A549 (cell line): ENCODE measurements at regions not wholly inside any gene's neighbourhood (a gene's known extent, or its start where the extent isn't known, plus 50 kb on each side); places are given as distances from the start of the nearest gene placed in this dataset.
A peak's percentile ranks its signal among the peaks of the same experiment; 100 is the strongest.

ENCODE experiments used
- ATAC-seq, 2 experiments: fragments of 200-7000 bp in 1 of 2; fragments of >200 bp in 1 of 2; cut with Nextera tagmentation in 1 of 2; cut with Tn5 transposase in 1 of 2; 3 replicates each; pipeline versions ENCODE4 v1.8.0 to v1.9.1; 2018 to 2020; ENCODE audit warnings: mild to moderate bottlenecking in 1 of 2, moderate library complexity in 1 of 2
- CTCF ChIA-PET: fragments of 300-600 bp; sonication (Branson Sonifier 250); formaldehyde crosslinking; extraction: SDS; loops from one replicate; lab custom pipeline; 2021; ENCODE audit warnings: antibody characterized with exemption, inconsistent platforms; lab: Yijun Ruan, JAX
- POLR2A ChIA-PET: fragments of 350-600 bp; formaldehyde crosslinking; extraction: SDS; loops from one replicate; lab custom pipeline; 2021; ENCODE audit warnings: antibody characterized with exemption, inconsistent platforms; lab: Yijun Ruan, JAX
- DNase-seq, 2 experiments: peaks; one replicate each; pipeline versions ENCODE4 v3.0.0 to v3.0.0-alpha.2; 2011 to 2016; ENCODE audit warnings: low read depth in 1 of 2, low spot score in 1 of 2
- FAIRE-seq: peaks from 2 replicates; lab custom pipeline; 2011; peaks lifted over from hg19 to GRCh38; lab: Jason Lieb, UNC
- H3K27ac ChIP-seq, 2 experiments: fragments of >200 bp; sonication (Bioruptor Twin); formaldehyde crosslinking; 3 replicates each; pipeline ENCODE4 v1.5.1; 2016 to 2017
- H3K4me1 ChIP-seq: fragments of >200 bp; sonication (Bioruptor Twin); formaldehyde crosslinking; 3 replicates; pipeline ENCODE4 v1.6.1; 2016
- H3K4me2 ChIP-seq: fragments of >200 bp; sonication (Bioruptor Twin); formaldehyde crosslinking; 3 replicates; pipeline ENCODE4 v1.6.1; 2016
- H3K4me3 ChIP-seq: fragments of >200 bp; sonication (Bioruptor Twin); formaldehyde crosslinking; 3 replicates; pipeline ENCODE4 v1.5.1; 2016
- H3K9me3 ChIP-seq: fragments of >200 bp; sonication (Bioruptor Twin); formaldehyde crosslinking; 3 replicates; pipeline ENCODE4 v1.6.1; 2016
- CEBPB ChIP-seq, 2 experiments: fragments of >200 bp in 1 of 2; sonication (Bioruptor Twin) in 1 of 2; formaldehyde crosslinking in 1 of 2; IDR thresholded peaks; 2 replicates each; pipeline ENCODE4 v1.6.1; 2012 to 2016
- EP300 ChIP-seq, 2 experiments: fragments of >200 bp; sonication (Bioruptor Twin); formaldehyde crosslinking; IDR thresholded peaks; 2 replicates in 1 of 2; 3 replicates in 1 of 2; pipeline ENCODE4 v1.6.1; 2016 to 2017
- FOSB ChIP-seq: fragments of 250-450 bp; sonication (Bioruptor Pico); IDR thresholded peaks from 2 replicates; pipeline ENCODE4 v1.5.0; 2020; ENCODE audit warnings: mild to moderate bottlenecking, moderate library complexity
- FOSL2 ChIP-seq, 2 experiments: fragments of 450-650 bp in 1 of 2; fragments of >200 bp in 1 of 2; sonication (Bioruptor Twin) in 1 of 2; formaldehyde crosslinking; IDR thresholded peaks; 2 replicates each; pipeline versions ENCODE4 v1.5.0 to v1.6.1; 2016 to 2020; ENCODE audit warnings: mild to moderate bottlenecking in 1 of 2, moderate library complexity in 1 of 2
- GATA3 ChIP-seq: IDR thresholded peaks from 2 replicates; pipeline ENCODE4 v1.6.1; 2012; ENCODE audit warnings: borderline replicate concordance
- HEYL ChIP-seq: fragments of 250-450 bp; sonication (Bioruptor Pico); IDR thresholded peaks from 2 replicates; pipeline ENCODE4 v1.8.0; 2021; ENCODE audit warnings: mild to moderate bottlenecking, moderate library complexity
- HOXB13 ChIP-seq: fragments of 250-450 bp; sonication (Bioruptor Pico); IDR thresholded peaks from 2 replicates; pipeline ENCODE4 v1.5.0; 2020; ENCODE audit warnings: low read depth, mild to moderate bottlenecking, moderate library complexity
- MAFK ChIP-seq: fragments of 450-650 bp; IDR thresholded peaks from 2 replicates; pipeline ENCODE4 v1.6.1; 2014; ENCODE audit not compliant: partially characterized antibody
- MYC ChIP-seq: IDR thresholded peaks from 2 replicates; pipeline ENCODE4 v1.6.1; 2012; ENCODE audit warnings: mild to moderate bottlenecking, inconsistent platforms, low read length, improper control_type of control experiment, borderline replicate concordance
- RAD21 ChIP-seq, 2 experiments: fragments of >200 bp in 1 of 2; sonication (Bioruptor Twin) in 1 of 2; formaldehyde crosslinking in 1 of 2; IDR thresholded peaks in 1 of 2; conservative IDR thresholded peaks in 1 of 2; 2 replicates in 1 of 2; 3 replicates in 1 of 2; pipeline ENCODE4 v1.6.1; 2012 to 2018; ENCODE audit warnings: inconsistent platforms in 1 of 2
- SREBF2 ChIP-seq: fragments of 450-650 bp; IDR thresholded peaks from 2 replicates; pipeline ENCODE4 v1.6.1; 2014; ENCODE audit warnings: mild to moderate bottlenecking, moderate library complexity
- ZSCAN20 ChIP-seq: fragments of 250-450 bp; sonication (Bioruptor Pico); IDR thresholded peaks from 2 replicates; pipeline ENCODE4 v1.8.0; 2022; ENCODE audit warnings: mild to moderate bottlenecking, moderate library complexity
- WGBS: methylation state at CpG from one replicate; pipeline ENCODE4 v1.1.6; 2017; ENCODE audit errors: missing lambda C conversion rate; 5-methylcytosine and 5-hydroxymethylcytosine counted together
- TF ChIP-seq, protein P1 (sequence below): fragments of 200-600 bp; sonication (generic); IDR thresholded peaks from 2 replicates; pipeline ENCODE4 v1.6.1; 2016; ENCODE audit warnings: antibody characterized with exemption, mild to moderate bottlenecking, moderate library complexity
- TF ChIP-seq, protein P2 (sequence below): fragments of >200 bp; sonication (Bioruptor Twin); formaldehyde crosslinking; IDR thresholded peaks from 3 replicates; pipeline ENCODE4 v1.6.1; 2016
- TF ChIP-seq, protein P3 (sequence below): fragments of >200 bp; sonication (Bioruptor Twin); formaldehyde crosslinking; IDR thresholded peaks from 3 replicates; pipeline ENCODE4 v1.5.1; 2016
- TF ChIP-seq, protein P4 (sequence below): fragments of 250-450 bp; sonication (Bioruptor Pico); IDR thresholded peaks from 2 replicates; pipeline ENCODE4 v1.5.0; 2020; ENCODE audit warnings: low read depth, mild to moderate bottlenecking, moderate library complexity
- TF ChIP-seq, protein P5 (sequence below): fragments of >200 bp; sonication (Bioruptor Twin); formaldehyde crosslinking; IDR thresholded peaks from 2 replicates; pipeline ENCODE4 v1.6.1; 2016

DNA sequence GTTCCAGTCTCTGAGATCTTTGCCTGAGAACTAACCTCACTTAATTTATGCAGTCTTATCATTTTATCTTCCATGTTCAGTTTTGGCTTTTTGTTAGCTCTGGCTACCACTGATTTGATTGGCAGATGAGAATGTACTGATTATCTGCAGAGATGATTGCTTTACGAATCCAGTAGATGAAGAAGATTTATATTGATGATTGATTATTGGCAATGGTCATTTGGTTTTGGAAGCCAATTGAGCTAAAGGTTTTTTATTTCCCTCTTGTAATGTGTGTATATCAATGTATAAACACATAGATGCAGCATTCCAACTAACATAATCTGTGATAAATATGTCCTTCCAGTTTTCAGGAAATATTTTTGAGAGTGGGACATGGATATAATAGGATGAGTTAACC lies 763.6 kb downstream of the CDH11 start:
- ATAC-seq (no peak), FAIRE-seq (no peak), DNase-seq (no peak)
- ChIA-PET POLR2A (no interaction called here), CTCF (interaction anchor here (1.0 kb wide), 1 partner anchor 53 kb away, joined by 3 read pairs; no protein-coding TSS in a partner anchor)
- no peak overlapping the region for H3K4me3 ChIP-seq
- H3K4me1 ChIP-seq: no peaks in the 10 kb centered on the region
- no peak overlapping the region for H3K27ac ChIP-seq
- WGBS: 24% methylated on average over 1 of the region's 1 CpG
- H3K4me2 ChIP-seq: no peak overlapping the region
- no peaks in the 10 kb centered on the region; the same call in 2 of the 3 replicates for H3K9me3 ChIP-seq
- TF ChIP-seq MYC (no peak), HOXB13 (CRISPR knock-in tag) (no peak), RAD21 (conservative IDR thresholded peaks at IDR 0.05 in 1 of 2, IDR thresholded peaks at IDR 0.05 in 1 of 2) (no peak), GATA3 (no peak), EP300 (IDR thresholded peaks at IDR 0.05) (no peak), SREBF2 (no peak), FOSL2 (IDR thresholded peaks at IDR 0.05) (no peak), FOSL2 (CRISPR knock-in tag; IDR thresholded peaks at IDR 0.05) (no peak), CEBPB (IDR thresholded peaks at IDR 0.05) (no peak)
- TF ChIP-seq, protein P1, sequence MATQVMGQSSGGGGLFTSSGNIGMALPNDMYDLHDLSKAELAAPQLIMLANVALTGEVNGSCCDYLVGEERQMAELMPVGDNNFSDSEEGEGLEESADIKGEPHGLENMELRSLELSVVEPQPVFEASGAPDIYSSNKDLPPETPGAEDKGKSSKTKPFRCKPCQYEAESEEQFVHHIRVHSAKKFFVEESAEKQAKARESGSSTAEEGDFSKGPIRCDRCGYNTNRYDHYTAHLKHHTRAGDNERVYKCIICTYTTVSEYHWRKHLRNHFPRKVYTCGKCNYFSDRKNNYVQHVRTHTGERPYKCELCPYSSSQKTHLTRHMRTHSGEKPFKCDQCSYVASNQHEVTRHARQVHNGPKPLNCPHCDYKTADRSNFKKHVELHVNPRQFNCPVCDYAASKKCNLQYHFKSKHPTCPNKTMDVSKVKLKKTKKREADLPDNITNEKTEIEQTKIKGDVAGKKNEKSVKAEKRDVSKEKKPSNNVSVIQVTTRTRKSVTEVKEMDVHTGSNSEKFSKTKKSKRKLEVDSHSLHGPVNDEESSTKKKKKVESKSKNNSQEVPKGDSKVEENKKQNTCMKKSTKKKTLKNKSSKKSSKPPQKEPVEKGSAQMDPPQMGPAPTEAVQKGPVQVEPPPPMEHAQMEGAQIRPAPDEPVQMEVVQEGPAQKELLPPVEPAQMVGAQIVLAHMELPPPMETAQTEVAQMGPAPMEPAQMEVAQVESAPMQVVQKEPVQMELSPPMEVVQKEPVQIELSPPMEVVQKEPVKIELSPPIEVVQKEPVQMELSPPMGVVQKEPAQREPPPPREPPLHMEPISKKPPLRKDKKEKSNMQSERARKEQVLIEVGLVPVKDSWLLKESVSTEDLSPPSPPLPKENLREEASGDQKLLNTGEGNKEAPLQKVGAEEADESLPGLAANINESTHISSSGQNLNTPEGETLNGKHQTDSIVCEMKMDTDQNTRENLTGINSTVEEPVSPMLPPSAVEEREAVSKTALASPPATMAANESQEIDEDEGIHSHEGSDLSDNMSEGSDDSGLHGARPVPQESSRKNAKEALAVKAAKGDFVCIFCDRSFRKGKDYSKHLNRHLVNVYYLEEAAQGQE: no peak

DNA sequence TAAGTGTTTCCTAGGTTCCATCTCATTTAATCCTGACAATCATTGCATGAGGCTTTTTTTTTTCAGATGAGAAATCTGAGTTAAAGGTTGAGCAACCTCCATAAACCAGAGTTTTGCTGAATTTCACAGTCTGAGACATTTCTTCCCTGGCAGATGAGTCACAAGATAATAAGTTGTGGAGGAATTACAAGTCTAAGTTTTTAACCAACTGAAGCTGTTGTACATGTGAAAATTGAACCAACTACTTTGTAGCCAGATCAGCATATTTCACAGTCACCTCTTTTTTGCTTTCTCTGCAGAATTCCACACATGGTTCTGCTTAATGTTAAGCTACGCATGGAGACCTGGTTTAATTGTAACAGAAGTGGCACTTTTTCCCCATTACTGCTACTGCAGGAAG lies 765.6 kb downstream of the CDH11 start:
- DNase-seq (peak in 1 of 2 experiments; percentile 1), ATAC-seq (no peak), FAIRE-seq (no peak)
- Histone ChIP-seq H3K9me3 (no peaks in the 10 kb centered on the region; the same call in 2 of the 3 replicates), H3K27ac (no peak overlapping the region), H3K4me2 (no peak overlapping the region), H3K4me3 (no peak overlapping the region), H3K4me1 (no peaks in the 10 kb centered on the region)
- TF ChIP-seq, protein P2, sequence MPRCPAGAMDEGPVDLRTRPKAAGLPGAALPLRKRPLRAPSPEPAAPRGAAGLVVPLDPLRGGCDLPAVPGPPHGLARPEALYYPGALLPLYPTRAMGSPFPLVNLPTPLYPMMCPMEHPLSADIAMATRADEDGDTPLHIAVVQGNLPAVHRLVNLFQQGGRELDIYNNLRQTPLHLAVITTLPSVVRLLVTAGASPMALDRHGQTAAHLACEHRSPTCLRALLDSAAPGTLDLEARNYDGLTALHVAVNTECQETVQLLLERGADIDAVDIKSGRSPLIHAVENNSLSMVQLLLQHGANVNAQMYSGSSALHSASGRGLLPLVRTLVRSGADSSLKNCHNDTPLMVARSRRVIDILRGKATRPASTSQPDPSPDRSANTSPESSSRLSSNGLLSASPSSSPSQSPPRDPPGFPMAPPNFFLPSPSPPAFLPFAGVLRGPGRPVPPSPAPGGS: no peak
- TF ChIP-seq MAFK: peak; percentile 70
- 57% methylated on average over 1 of the region's 1 CpG for WGBS
- ChIA-PET CTCF (interaction anchor here (0.7 to 1.2 kb wide), 3 partner anchors 10 to 384 kb away, joined by 3 read pairs; no protein-coding TSS in a partner anchor), POLR2A (no interaction called here)

DNA sequence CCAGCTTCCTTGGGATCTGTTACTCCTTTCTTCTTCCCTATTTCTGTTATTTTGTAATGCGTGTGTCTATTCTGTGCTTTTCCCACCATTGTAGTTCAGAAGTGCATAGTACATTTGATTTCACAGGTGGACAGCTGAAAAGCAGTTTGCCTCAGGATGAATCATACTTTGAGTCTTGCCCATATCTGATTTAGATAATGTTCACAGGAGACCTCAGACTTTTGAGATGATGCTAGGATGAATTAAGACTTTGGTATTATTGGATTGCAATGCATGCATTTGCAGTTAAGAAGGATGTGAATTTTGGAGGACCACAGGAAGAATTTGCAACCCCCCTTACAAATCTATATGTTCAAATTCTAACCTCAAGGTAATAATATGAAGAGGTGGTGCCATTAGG lies 769.6 kb downstream of the CDH11 start:
- H3K27ac ChIP-seq: no peak overlapping the region
- POLR2A ChIA-PET: no interaction called here
- CTCF ChIA-PET: interaction anchor here (0.5 kb wide), 1 partner anchor 741 kb away, joined by 3 read pairs; no protein-coding TSS in a partner anchor

More for the DNA sequence above, 769.6 kb downstream of the CDH11 start:
- Histone ChIP-seq H3K4me2 (no peak overlapping the region), H3K4me3 (no peak overlapping the region), H3K9me3 (no peaks in the 10 kb centered on the region; the same call in 2 of the 3 replicates), H3K4me1 (no peaks in the 10 kb centered on the region)
- FAIRE-seq (no peak), DNase-seq (no peak), ATAC-seq (no peak)
- WGBS: 31% methylated on average over 1 of the region's 1 CpG
- TF ChIP-seq, protein P3, sequence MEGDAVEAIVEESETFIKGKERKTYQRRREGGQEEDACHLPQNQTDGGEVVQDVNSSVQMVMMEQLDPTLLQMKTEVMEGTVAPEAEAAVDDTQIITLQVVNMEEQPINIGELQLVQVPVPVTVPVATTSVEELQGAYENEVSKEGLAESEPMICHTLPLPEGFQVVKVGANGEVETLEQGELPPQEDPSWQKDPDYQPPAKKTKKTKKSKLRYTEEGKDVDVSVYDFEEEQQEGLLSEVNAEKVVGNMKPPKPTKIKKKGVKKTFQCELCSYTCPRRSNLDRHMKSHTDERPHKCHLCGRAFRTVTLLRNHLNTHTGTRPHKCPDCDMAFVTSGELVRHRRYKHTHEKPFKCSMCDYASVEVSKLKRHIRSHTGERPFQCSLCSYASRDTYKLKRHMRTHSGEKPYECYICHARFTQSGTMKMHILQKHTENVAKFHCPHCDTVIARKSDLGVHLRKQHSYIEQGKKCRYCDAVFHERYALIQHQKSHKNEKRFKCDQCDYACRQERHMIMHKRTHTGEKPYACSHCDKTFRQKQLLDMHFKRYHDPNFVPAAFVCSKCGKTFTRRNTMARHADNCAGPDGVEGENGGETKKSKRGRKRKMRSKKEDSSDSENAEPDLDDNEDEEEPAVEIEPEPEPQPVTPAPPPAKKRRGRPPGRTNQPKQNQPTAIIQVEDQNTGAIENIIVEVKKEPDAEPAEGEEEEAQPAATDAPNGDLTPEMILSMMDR: no peak
- TF ChIP-seq HEYL (CRISPR knock-in tag) (no peak), ZSCAN20 (CRISPR knock-in tag) (no peak), EP300 (IDR thresholded peaks at IDR 0.05) (no peak), FOSB (no peak)
- TF ChIP-seq, protein P4, sequence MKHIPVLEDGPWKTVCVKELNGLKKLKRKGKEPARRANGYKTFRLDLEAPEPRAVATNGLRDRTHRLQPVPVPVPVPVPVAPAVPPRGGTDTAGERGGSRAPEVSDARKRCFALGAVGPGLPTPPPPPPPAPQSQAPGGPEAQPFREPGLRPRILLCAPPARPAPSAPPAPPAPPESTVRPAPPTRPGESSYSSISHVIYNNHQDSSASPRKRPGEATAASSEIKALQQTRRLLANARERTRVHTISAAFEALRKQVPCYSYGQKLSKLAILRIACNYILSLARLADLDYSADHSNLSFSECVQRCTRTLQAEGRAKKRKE (CRISPR knock-in tag): no peak
- TF ChIP-seq, protein P5, sequence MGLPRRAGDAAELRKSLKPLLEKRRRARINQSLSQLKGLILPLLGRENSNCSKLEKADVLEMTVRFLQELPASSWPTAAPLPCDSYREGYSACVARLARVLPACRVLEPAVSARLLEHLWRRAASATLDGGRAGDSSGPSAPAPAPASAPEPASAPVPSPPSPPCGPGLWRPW: no peak
